ENCODE measurements at regions not wholly inside any gene's neighbourhood (a gene's known extent, or its start where the extent isn't known, plus 50 kb on each side); places are given as distances from the start of the nearest gene placed in this dataset.

DNA sequence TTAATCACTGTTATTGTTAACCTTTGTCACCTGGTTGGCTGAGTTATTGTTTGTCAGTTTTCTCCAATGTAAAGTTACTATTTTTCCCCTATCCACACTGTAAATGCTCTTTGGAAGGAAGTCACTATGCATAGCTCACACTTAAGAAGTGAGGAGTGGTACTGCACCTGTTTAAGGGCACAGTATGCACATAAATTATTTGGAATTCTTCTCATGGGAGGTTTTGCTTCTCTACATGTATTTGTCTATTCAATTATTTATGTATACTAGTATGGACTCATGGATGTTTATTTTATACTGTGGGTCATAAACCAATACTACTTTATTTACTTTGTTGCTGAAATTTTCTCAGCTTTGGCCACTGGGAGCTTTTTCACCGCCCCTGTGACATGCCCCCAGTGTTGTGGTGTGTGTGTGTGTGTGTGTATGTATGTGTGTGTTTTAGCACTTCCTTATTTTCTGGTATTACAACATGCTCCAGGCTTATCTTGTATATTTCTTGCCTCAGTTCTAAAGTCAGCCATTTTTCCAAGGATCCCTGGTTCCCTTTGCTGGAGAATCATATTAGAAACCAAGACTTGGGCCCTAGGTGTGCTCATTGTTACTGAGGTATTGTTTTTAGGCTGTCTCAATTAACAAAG is 290.5 kb downstream of the KBTBD8 start:
- TF ChIP-seq, protein P1, sequence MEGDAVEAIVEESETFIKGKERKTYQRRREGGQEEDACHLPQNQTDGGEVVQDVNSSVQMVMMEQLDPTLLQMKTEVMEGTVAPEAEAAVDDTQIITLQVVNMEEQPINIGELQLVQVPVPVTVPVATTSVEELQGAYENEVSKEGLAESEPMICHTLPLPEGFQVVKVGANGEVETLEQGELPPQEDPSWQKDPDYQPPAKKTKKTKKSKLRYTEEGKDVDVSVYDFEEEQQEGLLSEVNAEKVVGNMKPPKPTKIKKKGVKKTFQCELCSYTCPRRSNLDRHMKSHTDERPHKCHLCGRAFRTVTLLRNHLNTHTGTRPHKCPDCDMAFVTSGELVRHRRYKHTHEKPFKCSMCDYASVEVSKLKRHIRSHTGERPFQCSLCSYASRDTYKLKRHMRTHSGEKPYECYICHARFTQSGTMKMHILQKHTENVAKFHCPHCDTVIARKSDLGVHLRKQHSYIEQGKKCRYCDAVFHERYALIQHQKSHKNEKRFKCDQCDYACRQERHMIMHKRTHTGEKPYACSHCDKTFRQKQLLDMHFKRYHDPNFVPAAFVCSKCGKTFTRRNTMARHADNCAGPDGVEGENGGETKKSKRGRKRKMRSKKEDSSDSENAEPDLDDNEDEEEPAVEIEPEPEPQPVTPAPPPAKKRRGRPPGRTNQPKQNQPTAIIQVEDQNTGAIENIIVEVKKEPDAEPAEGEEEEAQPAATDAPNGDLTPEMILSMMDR (IDR thresholded peaks at IDR 0.05), result no peak
- Histone ChIP-seq H3K27ac (peak overlapping the region in 1 of 2 donors; percentile 25), H3K4me1 (ENCODE audit: control insufficient read depth in 1 of 2, low read depth in 2 of 2) (peaks cover 17 to 45% of the 10 kb centered on the region in 2 donors), H3K4me3 (no peak overlapping the region), H3K27me3 (replicated peaks; ENCODE audit: insufficient read depth) (no peaks in the 10 kb centered on the region), H3K9me3 (no peaks in the 10 kb centered on the region), H3K36me3 (no peaks in the 10 kb centered on the region)
- no peak for ATAC-seq (ENCODE audit: insufficient number of reproducible peaks, low FRiP score, low read depth)
- no peak for DNase-seq (ENCODE audit: low spot score)

DNA sequence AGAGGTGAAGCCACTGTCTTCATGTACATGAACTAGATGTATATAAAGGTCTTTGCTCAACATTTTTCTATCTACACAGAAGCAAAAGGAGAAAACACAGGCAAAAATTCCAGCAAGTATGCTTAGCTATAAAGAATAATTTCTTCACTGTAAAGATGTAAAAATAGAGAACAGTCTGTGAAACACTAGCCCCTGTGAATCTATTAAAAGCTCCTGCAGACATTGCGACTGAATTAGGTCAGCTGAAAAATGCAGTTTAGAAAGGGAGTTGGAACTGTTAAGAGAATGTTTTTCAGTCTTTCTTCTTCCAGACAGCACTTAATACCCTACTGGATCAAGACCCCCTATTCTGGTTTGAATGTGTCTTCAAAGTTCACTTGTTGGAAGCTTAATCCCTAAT is 291.5 kb downstream of the KBTBD8 start:
- peak overlapping the region; percentile 29 to 54 for H3K27ac ChIP-seq
- H3K4me3 ChIP-seq, result no peak overlapping the region
- TF ChIP-seq, protein P1 (IDR thresholded peaks at IDR 0.05), result no peak
- no peaks in the 10 kb centered on the region for H3K36me3 ChIP-seq
- no peaks in the 10 kb centered on the region for H3K27me3 ChIP-seq (replicated peaks; ENCODE audit: insufficient read depth)
- ATAC-seq (ENCODE audit: insufficient number of reproducible peaks, low FRiP score, low read depth) (no peak), DNase-seq (ENCODE audit: low spot score) (no peak)
- H3K4me1 ChIP-seq (ENCODE audit: control insufficient read depth in 1 of 2, low read depth in 2 of 2), result peaks cover 17 to 45% of the 10 kb centered on the region in 2 donors
- H3K9me3 ChIP-seq, result no peaks in the 10 kb centered on the region

DNA sequence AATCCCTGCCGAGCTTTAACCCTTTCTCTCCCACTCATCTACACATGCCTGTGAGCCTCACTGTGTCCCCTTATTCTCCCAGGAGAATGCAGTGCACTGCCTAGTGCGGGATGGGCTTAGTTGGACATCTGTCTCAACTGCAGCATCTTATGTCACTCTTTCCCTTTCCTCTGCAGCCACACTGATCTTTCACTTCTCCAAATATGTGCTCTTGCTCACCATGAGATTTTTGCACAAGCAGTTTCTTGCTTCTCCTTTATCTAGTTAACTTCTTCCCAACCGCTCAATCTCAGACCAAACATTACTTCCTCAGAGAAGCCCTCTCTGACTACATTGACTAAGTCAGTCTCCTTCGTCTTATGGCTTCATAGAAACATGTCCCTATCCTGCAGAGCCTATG is 292.3 kb downstream of the KBTBD8 start:
- Histone ChIP-seq H3K36me3 (no peaks in the 10 kb centered on the region), H3K4me1 (ENCODE audit: control insufficient read depth in 1 of 2, low read depth in 2 of 2) (peaks cover 17 to 45% of the 10 kb centered on the region in 2 donors), H3K9me3 (no peaks in the 10 kb centered on the region), H3K4me3 (no peak overlapping the region), H3K27me3 (replicated peaks; ENCODE audit: insufficient read depth) (no peaks in the 10 kb centered on the region), H3K27ac (peak overlapping the region; percentile 29 to 54)
- ATAC-seq (ENCODE audit: insufficient number of reproducible peaks, low FRiP score, low read depth) (no peak), DNase-seq (ENCODE audit: low spot score) (no peak)
- TF ChIP-seq, protein P1 (IDR thresholded peaks at IDR 0.05), result no peak

DNA sequence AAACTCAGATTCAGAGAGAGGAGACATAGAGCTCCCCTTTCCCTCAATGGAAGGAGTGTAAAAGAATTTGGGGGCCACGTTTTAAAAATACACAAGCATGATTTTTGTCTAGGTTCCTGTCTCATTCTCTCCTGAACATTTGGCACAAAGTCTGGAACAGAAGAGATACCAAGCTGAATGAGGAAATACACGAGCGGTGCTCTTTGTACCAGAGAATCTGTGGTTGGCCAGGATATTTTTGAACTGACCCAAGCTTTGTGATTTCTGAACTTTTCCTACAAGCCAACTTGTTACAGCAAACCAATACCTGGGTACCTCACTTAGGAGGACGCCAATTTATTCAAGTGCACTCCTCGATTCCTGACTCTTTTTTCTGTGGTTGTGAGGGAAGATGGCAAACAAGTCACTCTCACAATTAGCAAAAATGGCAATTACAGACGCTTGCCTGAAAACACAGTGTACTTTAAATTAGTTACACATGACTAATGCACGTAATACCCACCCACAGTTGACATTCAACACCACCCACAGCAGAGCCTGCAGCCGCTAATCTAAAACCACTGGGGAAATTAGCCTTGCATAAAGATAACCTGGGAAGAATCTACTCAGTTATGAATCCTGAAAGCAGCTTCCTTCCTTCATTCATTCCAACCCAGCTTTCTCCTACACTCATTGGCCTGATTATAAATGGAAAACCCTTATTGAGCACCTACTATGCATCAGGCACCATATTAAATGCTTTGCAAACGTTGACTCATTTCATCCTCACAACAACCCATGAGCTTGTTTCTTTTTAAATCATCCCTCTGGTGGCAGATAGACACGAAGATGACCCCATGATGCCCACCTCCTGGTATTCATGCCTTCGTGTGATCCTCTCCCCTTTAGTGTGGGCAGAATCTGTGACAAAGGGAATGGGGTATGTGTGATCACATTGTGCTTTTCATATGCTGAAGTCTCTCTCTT is 293.5 kb downstream of the KBTBD8 start:
- no peak for ATAC-seq (ENCODE audit: insufficient number of reproducible peaks, low FRiP score, low read depth)
- TF ChIP-seq, protein P1 (IDR thresholded peaks at IDR 0.05), result no peak
- H3K27ac ChIP-seq, result no peak overlapping the region
- no peaks in the 10 kb centered on the region for H3K9me3 ChIP-seq
- H3K4me3 ChIP-seq, result no peak overlapping the region
- no peaks in the 10 kb centered on the region for H3K27me3 ChIP-seq (replicated peaks; ENCODE audit: insufficient read depth)
- no peaks in the 10 kb centered on the region for H3K36me3 ChIP-seq
- DNase-seq (ENCODE audit: low spot score), result no peak
- peaks cover 17 to 45% of the 10 kb centered on the region in 2 donors for H3K4me1 ChIP-seq (ENCODE audit: control insufficient read depth in 1 of 2, low read depth in 2 of 2)
